Prostate gland (tissue), 2 donors: ENCODE measurements at regions not wholly inside any gene's neighbourhood (a gene's known extent, or its start where the extent isn't known, plus 50 kb on each side); places are given as distances from the start of the nearest gene placed in this dataset.

Experiments used
- CTCF ChIP-seq, 4 experiments: fragments of 200-600 bp in 2 of 4; fragments of 450-650 bp in 2 of 4; sonication (generic) in 2 of 4; IDR thresholded peaks; 1 replicate in 3 of 4; 2 replicates in 1 of 4; pipeline ENCODE4 v1.5.1; 2016 to 2019; ENCODE audit warnings: antibody characterized with exemption in 4 of 4, mild to moderate bottlenecking in 2 of 4, moderate library complexity in 2 of 4
- POLR2A ChIP-seq: fragments of 450-650 bp; IDR thresholded peaks from one replicate; pipeline ENCODE4 v1.6.1; 2016; ENCODE audit warnings: antibody characterized with exemption, mild to moderate bottlenecking
- POLR2AphosphoS5 ChIP-seq: sonication (generic); formaldehyde crosslinking; IDR thresholded peaks from one replicate; pipeline ENCODE4 v1.6.1; 2017; ENCODE audit warnings: antibody characterized with exemption

- TF ChIP-seq CTCF (IDR thresholded peaks at IDR 0.05), result no peak
- TF ChIP-seq POLR2A, result no peak
- TF ChIP-seq POLR2AphosphoS5, result no peak
These were observed 1823.9 kb downstream of the PLA2G4A start for GRCh38 chr1:188652678-188653077.
